ENCODE measurements at regions not wholly inside any gene's neighbourhood (a gene's known extent, or its start where the extent isn't known, plus 50 kb on each side); places are given as distances from the start of the nearest gene placed in this dataset.

DNA sequence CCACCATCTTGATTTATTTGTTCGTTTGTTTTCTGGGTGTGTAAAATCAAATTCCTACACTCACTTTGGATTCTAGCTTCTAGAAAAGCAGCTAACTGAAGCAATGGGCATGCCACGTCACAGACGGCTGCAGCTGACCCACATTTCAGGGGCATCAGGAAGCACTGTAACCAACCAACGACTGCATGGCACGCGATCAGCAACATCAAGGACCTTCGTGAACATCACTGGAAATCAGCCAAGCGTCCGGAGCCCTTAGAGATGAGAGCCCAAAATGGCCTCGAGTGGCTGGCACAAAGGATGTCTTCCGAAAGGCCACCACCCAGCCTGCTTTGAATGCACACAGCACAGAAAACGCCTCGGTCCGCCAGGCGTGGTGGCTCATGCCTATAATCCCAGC is 191.1 kb downstream of the OLFM1 start:
- no peak for TF ChIP-seq OSR1 (CRISPR knock-in tag; IDR thresholded peaks at IDR 0.05)
- TF ChIP-seq TCF4 (CRISPR knock-in tag; IDR thresholded peaks at IDR 0.05; ENCODE audit: borderline replicate concordance), result no peak
- no peak for TF ChIP-seq GLIS3 (CRISPR knock-in tag; IDR thresholded peaks at IDR 0.05)
- TF ChIP-seq ISL1 (CRISPR knock-in tag; IDR thresholded peaks at IDR 0.05), result no peak
- TF ChIP-seq, protein P1, sequence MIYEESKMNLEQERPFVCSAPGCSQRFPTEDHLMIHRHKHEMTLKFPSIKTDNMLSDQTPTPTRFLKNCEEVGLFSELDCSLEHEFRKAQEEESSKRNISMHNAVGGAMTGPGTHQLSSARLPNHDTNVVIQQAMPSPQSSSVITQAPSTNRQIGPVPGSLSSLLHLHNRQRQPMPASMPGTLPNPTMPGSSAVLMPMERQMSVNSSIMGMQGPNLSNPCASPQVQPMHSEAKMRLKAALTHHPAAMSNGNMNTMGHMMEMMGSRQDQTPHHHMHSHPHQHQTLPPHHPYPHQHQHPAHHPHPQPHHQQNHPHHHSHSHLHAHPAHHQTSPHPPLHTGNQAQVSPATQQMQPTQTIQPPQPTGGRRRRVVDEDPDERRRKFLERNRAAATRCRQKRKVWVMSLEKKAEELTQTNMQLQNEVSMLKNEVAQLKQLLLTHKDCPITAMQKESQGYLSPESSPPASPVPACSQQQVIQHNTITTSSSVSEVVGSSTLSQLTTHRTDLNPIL (CRISPR knock-in tag; IDR thresholded peaks at IDR 0.05; ENCODE audit: low read depth), result no peak
- no peak for TF ChIP-seq ARNTL (CRISPR knock-in tag; IDR thresholded peaks at IDR 0.05; ENCODE audit: borderline replicate concordance, low read depth)
- no peak for TF ChIP-seq TOX (CRISPR knock-in tag; IDR thresholded peaks at IDR 0.05; ENCODE audit: borderline replicate concordance)
- TF ChIP-seq RARB (CRISPR knock-in tag; IDR thresholded peaks at IDR 0.05), result no peak
- TF ChIP-seq, protein P2, sequence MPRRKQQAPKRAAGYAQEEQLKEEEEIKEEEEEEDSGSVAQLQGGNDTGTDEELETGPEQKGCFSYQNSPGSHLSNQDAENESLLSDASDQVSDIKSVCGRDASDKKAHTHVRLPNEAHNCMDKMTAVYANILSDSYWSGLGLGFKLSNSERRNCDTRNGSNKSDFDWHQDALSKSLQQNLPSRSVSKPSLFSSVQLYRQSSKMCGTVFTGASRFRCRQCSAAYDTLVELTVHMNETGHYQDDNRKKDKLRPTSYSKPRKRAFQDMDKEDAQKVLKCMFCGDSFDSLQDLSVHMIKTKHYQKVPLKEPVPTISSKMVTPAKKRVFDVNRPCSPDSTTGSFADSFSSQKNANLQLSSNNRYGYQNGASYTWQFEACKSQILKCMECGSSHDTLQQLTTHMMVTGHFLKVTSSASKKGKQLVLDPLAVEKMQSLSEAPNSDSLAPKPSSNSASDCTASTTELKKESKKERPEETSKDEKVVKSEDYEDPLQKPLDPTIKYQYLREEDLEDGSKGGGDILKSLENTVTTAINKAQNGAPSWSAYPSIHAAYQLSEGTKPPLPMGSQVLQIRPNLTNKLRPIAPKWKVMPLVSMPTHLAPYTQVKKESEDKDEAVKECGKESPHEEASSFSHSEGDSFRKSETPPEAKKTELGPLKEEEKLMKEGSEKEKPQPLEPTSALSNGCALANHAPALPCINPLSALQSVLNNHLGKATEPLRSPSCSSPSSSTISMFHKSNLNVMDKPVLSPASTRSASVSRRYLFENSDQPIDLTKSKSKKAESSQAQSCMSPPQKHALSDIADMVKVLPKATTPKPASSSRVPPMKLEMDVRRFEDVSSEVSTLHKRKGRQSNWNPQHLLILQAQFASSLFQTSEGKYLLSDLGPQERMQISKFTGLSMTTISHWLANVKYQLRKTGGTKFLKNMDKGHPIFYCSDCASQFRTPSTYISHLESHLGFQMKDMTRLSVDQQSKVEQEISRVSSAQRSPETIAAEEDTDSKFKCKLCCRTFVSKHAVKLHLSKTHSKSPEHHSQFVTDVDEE (CRISPR knock-in tag; IDR thresholded peaks at IDR 0.05), result no peak
- TF ChIP-seq ZC3H10 (CRISPR knock-in tag; IDR thresholded peaks at IDR 0.05), result no peak
- TF ChIP-seq ZFP3 (CRISPR knock-in tag; IDR thresholded peaks at IDR 0.05), result no peak
- no peak for TF ChIP-seq ZNF70 (CRISPR knock-in tag; IDR thresholded peaks at IDR 0.05)
- TF ChIP-seq, protein P3, sequence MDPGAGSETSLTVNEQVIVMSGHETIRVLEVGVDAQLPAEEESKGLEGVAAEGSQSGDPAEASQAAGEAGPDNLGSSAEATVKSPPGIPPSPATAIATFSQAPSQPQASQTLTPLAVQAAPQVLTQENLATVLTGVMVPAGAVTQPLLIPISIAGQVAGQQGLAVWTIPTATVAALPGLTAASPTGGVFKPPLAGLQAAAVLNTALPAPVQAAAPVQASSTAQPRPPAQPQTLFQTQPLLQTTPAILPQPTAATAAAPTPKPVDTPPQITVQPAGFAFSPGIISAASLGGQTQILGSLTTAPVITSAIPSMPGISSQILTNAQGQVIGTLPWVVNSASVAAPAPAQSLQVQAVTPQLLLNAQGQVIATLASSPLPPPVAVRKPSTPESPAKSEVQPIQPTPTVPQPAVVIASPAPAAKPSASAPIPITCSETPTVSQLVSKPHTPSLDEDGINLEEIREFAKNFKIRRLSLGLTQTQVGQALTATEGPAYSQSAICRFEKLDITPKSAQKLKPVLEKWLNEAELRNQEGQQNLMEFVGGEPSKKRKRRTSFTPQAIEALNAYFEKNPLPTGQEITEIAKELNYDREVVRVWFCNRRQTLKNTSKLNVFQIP (CRISPR knock-in tag; IDR thresholded peaks at IDR 0.05; ENCODE audit: borderline replicate concordance, low read depth), result no peak
- TF ChIP-seq CSDC2 (CRISPR knock-in tag; IDR thresholded peaks at IDR 0.05), result no peak
- TF ChIP-seq BACH2 (CRISPR knock-in tag; IDR thresholded peaks at IDR 0.05; ENCODE audit: borderline replicate concordance), result no peak
- TF ChIP-seq SNAI2 (CRISPR knock-in tag; IDR thresholded peaks at IDR 0.05), result no peak
- TF ChIP-seq, protein P4, sequence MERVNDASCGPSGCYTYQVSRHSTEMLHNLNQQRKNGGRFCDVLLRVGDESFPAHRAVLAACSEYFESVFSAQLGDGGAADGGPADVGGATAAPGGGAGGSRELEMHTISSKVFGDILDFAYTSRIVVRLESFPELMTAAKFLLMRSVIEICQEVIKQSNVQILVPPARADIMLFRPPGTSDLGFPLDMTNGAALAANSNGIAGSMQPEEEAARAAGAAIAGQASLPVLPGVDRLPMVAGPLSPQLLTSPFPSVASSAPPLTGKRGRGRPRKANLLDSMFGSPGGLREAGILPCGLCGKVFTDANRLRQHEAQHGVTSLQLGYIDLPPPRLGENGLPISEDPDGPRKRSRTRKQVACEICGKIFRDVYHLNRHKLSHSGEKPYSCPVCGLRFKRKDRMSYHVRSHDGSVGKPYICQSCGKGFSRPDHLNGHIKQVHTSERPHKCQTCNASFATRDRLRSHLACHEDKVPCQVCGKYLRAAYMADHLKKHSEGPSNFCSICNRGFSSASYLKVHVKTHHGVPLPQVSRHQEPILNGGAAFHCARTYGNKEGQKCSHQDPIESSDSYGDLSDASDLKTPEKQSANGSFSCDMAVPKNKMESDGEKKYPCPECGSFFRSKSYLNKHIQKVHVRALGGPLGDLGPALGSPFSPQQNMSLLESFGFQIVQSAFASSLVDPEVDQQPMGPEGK (CRISPR knock-in tag; IDR thresholded peaks at IDR 0.05; ENCODE audit: borderline replicate concordance), result no peak
- no peak for ATAC-seq

DNA sequence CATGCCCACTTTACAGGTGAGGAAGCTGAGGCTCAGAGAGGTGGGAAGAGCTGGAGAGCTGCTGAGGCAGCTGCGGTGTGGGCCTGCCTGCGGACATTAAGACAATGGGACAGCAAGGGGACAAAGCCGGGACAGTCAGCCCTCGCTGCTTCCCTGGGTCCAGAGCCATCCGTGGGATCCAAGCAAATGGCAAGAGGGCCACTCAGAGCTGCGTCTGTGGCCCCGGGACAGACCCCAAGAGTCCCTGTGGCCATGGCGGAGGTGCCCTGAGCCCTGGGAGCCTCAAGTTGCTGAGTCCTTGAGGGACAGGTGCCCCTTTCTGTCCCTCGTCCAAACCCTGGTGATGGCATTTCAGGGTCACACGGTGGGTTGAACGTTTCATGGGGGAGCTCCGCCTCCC is 191.9 kb downstream of the OLFM1 start:
- no peak for TF ChIP-seq TOX (CRISPR knock-in tag; IDR thresholded peaks at IDR 0.05; ENCODE audit: borderline replicate concordance)
- no peak for TF ChIP-seq ARNTL (CRISPR knock-in tag; IDR thresholded peaks at IDR 0.05; ENCODE audit: borderline replicate concordance, low read depth)
- no peak for TF ChIP-seq ZC3H10 (CRISPR knock-in tag; IDR thresholded peaks at IDR 0.05)
- TF ChIP-seq, protein P4 (CRISPR knock-in tag; IDR thresholded peaks at IDR 0.05; ENCODE audit: borderline replicate concordance), result no peak
- TF ChIP-seq ZNF8 (CRISPR knock-in tag; IDR thresholded peaks at IDR 0.05), result no peak
- TF ChIP-seq, protein P2 (CRISPR knock-in tag; IDR thresholded peaks at IDR 0.05), result no peak
- no peak for TF ChIP-seq ZFP3 (CRISPR knock-in tag; IDR thresholded peaks at IDR 0.05)
- TF ChIP-seq SNAI2 (CRISPR knock-in tag; IDR thresholded peaks at IDR 0.05), result no peak
- no peak for TF ChIP-seq ZNF565 (CRISPR knock-in tag; conservative IDR thresholded peaks at IDR 0.05; ENCODE audit: low read depth)

More for the DNA sequence above, 191.9 kb downstream of the OLFM1 start:
- no peak for ATAC-seq

Data from SK-N-SH treated with all-trans-retinoic acid at 6 μM for 48 hours (cell line).